ENCODE measurements at regions not wholly inside any gene's neighbourhood (a gene's known extent, or its start where the extent isn't known, plus 50 kb on each side); places are given as distances from the start of the nearest gene placed in this dataset.

- no peak overlapping the region for H3K4me3 ChIP-seq (ENCODE audit: low read length)
- no peak for TF ChIP-seq ZNF274 (IDR thresholded peaks at IDR 0.05; ENCODE audit: low read depth, low read length)
Observed at GRCh38 chr6:40049128-40049527, 114.9 kb upstream of the MOCS1 start.

DNA sequence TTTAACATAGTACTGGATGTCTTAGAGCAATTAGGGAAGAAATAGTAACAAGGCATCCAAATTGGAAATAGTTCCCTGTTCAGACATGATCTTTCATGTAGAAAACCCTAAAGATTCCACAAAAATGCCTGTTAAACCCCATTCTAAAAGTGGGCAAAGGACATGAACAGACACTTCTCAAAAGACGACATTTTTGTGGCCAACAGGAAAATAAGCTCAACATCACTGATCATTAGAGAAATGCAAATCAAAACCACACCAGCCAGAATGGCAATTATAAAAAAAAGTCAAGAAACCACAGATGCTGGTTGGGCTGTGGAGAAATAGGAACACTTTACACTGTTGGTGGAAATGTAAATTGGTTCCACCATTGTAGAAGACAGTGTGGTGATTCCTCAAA is 109.9 kb upstream of the MOCS1 start:
- TF ChIP-seq ZNF274 (IDR thresholded peaks at IDR 0.05; ENCODE audit: low read depth, low read length) = no peak
- no peak overlapping the region for H3K4me3 ChIP-seq (ENCODE audit: low read length)

DNA sequence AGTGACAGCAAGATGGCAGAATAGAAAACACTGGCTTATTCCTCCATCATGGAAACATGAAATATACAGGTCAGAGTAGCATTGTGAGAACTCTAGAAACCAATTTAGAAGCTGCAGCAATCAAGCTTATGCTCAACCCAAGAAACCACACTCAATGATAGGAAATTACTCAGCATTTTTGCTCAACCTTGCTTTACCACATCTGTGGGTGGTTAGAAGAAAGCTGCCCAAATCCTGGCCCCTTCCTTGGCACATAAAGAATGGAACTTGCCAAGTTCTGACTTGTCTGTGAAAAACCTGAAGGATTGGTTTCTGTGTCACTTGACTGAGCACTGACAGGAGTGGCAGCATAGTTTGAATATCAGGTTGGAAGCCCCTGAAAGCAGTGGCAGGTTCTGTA is 108.0 kb upstream of the MOCS1 start:
- no peak for TF ChIP-seq ZNF274 (IDR thresholded peaks at IDR 0.05; ENCODE audit: low read depth, low read length)
- H3K4me3 ChIP-seq (ENCODE audit: low read length) = no peak overlapping the region

DNA sequence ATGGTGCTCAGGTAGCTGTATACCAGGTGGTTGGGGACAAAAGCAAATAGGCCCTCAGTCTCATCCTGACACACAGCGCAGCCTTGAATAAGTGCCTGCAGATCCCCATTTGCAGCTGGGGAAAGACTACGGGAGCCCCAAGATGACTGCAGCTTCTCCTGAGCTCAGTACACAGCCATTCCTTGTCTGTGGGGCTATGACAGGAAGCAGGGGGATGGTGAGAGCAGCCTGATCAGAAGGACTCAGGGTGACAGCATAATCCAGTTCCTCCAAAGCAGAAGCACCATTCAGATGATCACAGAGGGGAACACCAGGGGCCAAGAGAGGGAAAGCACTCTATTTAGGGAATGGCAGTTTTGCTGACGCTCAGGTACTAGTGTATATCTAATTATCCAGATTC is 104.8 kb upstream of the MOCS1 start:
- no peak for TF ChIP-seq ZNF274 (IDR thresholded peaks at IDR 0.05; ENCODE audit: low read depth, low read length)
- no peak overlapping the region for H3K4me3 ChIP-seq (ENCODE audit: low read length)

DNA sequence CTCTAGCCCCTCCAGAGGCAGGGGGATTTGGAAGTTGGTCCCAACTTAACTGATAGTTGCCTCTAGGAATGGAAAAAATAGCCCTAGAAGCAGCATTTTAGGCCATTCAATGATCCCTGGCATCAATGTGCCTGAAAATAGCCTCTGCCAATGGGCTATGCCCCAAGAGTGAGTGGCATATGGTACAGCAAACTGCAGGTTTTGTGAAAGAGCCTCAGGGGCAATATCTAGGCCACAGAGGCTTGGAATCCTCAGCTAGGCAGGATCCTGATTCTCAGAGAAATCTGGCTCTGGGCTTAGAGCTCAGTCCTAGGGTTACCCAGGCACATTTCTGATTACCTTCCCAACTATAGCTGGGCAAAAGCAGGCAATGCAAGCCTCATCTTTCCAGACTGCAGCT is 104.4 kb upstream of the MOCS1 start:
- no peak for TF ChIP-seq ZNF274 (IDR thresholded peaks at IDR 0.05; ENCODE audit: low read depth, low read length)
- H3K4me3 ChIP-seq (ENCODE audit: low read length) = no peak overlapping the region

GRCh38 chr6:40037271-40037670 is 103.0 kb upstream of the MOCS1 start:
- no peak overlapping the region for H3K4me3 ChIP-seq (ENCODE audit: low read length)
- no peak for TF ChIP-seq ZNF274 (IDR thresholded peaks at IDR 0.05; ENCODE audit: low read depth, low read length)

- no peak overlapping the region for H3K4me3 ChIP-seq (ENCODE audit: low read length)
- TF ChIP-seq ZNF274 (IDR thresholded peaks at IDR 0.05; ENCODE audit: low read depth, low read length) = no peak
Observed at GRCh38 chr6:40036186-40036585, 101.9 kb upstream of the MOCS1 start.

GRCh38 chr6:40028449-40028848 is 94.2 kb upstream of the MOCS1 start:
- no peak for TF ChIP-seq ZNF274 (IDR thresholded peaks at IDR 0.05; ENCODE audit: low read depth, low read length)
- H3K4me3 ChIP-seq (ENCODE audit: low read length) = no peak overlapping the region

DNA sequence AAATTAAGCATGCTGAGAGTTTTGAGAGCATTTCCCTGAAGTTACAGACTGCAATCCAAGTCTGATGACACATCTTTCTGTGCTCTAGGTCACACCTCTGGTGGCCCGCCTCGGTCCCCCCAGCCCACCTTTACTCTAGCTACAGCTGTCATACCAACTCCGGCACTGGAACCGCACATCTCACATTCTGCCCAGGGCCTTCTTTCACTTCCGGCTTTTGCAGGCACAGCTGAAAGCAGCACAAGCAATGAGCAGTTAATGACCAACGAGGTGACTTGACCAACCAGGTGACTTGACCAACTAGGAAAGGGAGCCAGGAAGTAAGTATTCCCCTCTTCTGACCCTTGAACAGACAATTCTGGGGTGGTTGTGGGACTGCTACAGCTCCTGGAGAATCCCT is 88.6 kb upstream of the MOCS1 start:
- no peak overlapping the region for H3K4me3 ChIP-seq (ENCODE audit: low read length)
- TF ChIP-seq ZNF274 (IDR thresholded peaks at IDR 0.05; ENCODE audit: low read depth, low read length) = no peak

DNA sequence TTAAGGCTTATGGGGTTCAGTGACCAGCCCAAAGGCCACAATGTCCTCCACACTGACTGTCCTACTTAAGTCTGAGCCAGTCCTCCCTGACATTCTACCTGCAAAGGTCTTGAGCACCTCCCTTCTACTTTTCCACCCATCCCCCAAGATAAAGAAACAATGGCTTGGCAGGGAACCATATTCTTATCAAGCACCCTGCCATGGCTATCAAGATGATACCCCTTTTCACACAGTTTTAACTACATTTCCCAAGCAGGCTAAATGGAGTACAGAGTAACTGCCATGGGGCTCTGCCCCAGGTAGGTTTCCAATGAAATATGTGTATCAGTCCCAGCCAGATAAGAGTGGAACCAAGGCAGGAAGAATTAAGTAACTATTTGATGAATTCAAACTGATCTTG is 85.9 kb upstream of the MOCS1 start:
- H3K4me3 ChIP-seq (ENCODE audit: low read length) = no peak overlapping the region
- no peak for TF ChIP-seq ZNF274 (IDR thresholded peaks at IDR 0.05; ENCODE audit: low read depth, low read length)

DNA sequence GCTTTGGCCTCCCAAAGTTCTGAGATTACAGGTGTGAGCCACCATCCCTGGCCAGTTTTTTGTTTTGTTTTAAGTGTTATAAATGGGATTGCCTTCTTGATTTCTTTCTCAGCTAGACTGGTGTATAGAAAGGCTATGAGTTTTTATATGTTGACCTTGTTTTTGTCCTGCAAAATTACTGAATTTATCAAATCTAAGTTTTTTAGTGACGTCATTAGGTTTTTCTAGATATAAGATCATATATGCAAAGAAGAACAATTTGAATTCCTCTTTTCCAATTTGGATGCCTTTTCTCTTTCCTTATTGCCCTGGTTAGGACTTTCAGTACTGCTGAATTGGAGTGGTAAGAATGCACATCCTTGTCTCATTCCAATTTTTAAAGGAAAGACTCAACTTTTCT is 81.3 kb upstream of the MOCS1 start:
- H3K4me3 ChIP-seq (ENCODE audit: low read length) = no peak overlapping the region
- TF ChIP-seq ZNF274 (IDR thresholded peaks at IDR 0.05; ENCODE audit: low read depth, low read length) = no peak

DNA sequence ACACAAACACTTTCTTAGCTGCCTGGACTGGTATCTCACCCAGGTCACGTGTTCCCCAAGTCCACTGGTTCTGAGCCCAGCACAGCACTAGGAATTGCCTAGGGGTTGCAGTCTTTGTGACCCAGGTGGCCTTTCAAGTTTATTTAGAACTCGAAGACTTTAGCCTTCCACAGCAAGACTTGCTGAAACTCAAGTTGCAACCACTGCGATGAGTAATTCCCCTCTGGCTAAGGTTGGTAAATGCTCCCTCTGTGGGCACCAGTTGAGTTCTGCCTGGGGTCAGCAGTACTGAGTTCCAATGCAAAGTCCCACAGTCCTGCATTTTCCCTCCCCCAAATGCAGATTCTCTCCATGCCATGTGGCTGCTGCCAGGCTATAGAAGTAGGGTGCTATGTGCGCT is 77.6 kb upstream of the MOCS1 start:
- no peak for TF ChIP-seq ZNF274 (IDR thresholded peaks at IDR 0.05; ENCODE audit: low read depth, low read length)
- no peak overlapping the region for H3K4me3 ChIP-seq (ENCODE audit: low read length)

GRCh38 chr6:40000964-40001515 is 66.8 kb upstream of the MOCS1 start:
- TF ChIP-seq ZNF274 (IDR thresholded peaks at IDR 0.05; ENCODE audit: low read depth, low read length) = no peak
- H3K4me3 ChIP-seq (ENCODE audit: low read length) = no peak overlapping the region

- TF ChIP-seq ZNF274 (IDR thresholded peaks at IDR 0.05; ENCODE audit: low read depth, low read length) = no peak
- H3K4me3 ChIP-seq (ENCODE audit: low read length) = no peak overlapping the region
Observed at GRCh38 chr6:39999006-39999867, 65.0 kb upstream of the MOCS1 start.

GRCh38 chr6:39998126-39998525 is 63.9 kb upstream of the MOCS1 start:
- no peak for TF ChIP-seq ZNF274 (IDR thresholded peaks at IDR 0.05; ENCODE audit: low read depth, low read length)
- no peak overlapping the region for H3K4me3 ChIP-seq (ENCODE audit: low read length)
